Forelimb muscle (tissue), 1 donor: ENCODE measurements at regions not wholly inside any gene's neighbourhood (a gene's known extent, or its start where the extent isn't known, plus 50 kb on each side); places are given as distances from the start of the nearest gene placed in this dataset.
"Not testable (repeated sequence)": the region's sequence is repeated elsewhere in the genome, so short reads cannot be mapped to it uniquely, and the experiment has no call there.

Experiments used
- DNase-seq: peaks from one replicate; pipeline ENCODE4 v3.0.0-alpha.2; 2013; ENCODE audit warnings: low read depth

DNA sequence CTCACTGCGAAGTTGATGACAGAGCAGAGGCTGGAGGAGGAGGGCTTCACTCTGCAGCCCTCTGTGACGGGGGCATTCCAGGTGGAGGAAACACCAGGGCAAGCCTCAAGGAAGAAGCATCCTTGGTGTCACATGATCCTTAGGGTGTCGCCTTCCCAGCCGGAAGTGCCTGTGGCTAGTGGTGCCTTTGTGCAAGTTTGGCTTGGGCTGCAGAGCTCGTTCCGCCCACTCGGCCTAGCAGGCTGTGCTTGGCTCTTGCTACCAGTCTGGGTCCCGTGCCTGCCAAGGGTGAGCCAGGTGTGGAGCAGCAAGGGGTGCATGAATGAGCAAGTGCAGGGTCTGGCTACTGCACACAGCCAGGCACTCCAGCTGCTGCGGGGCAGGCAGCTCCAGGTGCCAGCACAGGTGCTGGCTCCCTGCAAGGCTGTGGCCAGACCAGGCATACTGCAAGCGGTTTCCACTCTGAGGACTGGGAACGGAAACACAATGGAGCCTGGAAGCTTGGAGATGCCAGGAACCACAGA, 325.3 kb upstream of the SMIM21 start:
- no peak for DNase-seq

DNA sequence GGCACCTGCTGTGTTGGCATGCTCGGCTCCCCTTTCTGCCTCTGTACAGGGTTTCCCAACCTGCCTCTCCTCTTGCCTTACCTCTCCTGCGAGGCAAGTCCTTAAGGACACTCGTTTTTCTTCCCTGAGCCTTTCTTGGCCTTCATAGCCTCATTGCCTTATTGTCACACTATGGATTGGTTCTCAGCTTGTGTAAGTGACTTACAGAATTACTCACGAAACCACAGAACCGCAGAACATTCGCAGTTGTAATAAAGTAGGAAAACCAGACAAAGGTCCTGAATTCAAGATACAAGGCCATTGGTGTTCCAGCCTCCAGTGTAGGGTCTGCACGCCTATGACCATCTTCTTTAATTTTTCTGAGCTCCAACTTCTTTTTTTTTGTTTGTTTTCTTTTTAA, 317.6 kb upstream of the SMIM21 start:
- no peak for DNase-seq

- peak; percentile 45 for DNase-seq
Measured at GRCh38 chr18:75742516-75742915, 315.0 kb upstream of the SMIM21 start.

GRCh38 chr18:75739682-75740081, 312.2 kb upstream of the SMIM21 start:
- no peak for DNase-seq

- DNase-seq, result no peak
Measured at GRCh38 chr18:75735291-75735690, 307.8 kb upstream of the SMIM21 start.

- DNase-seq, result no peak
Measured at GRCh38 chr18:75730249-75730648, 302.7 kb upstream of the SMIM21 start.

GRCh38 chr18:75728621-75729020, 301.1 kb upstream of the SMIM21 start:
- DNase-seq, result no peak

DNA sequence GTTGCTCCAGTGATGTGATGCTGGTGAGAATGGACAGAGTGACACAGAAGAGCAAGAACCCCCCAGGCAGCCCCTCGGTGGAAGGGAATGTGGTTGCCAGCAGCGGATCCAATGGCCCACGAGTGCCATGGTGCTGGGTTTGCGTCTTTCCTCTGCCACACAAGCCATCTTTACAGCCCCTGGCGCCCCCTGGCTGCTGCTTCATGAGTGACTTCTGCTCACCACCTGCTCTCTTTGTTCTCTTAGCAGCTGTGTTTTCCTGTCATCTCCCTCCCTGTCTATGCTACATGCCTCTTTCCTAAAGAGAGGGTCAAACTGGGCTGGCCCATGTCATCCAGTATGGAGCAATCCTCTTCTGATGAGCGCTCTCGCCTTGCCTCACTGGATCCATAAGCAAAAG, 300.0 kb upstream of the SMIM21 start:
- no peak for DNase-seq

- no peak for DNase-seq
Measured at GRCh38 chr18:75723521-75724340, 296.2 kb upstream of the SMIM21 start.

DNA sequence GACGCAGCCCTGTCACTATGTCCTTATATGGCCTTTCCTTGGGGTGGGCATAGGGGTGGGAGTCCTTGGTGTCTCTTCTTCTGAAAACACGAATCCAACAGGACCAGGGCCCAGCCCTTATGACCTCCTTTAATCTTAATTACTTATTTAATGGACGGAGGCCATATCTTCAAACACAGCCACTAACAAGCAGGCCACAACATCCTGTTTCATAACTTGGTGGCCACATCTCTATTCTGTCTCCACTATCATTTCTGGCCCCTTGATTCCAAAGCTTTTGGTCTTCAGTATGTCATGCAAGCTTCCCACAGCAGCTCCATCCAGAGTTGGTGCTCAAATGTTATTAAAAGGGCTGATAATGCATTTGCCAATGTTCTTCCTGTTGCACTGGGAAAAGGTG, 287.3 kb upstream of the SMIM21 start:
- DNase-seq, result no peak

GRCh38 chr18:75712124-75712867, 284.8 kb upstream of the SMIM21 start:
- not testable (repeated sequence) for DNase-seq

GRCh38 chr18:75700561-75700960, 273.1 kb upstream of the SMIM21 start:
- DNase-seq, result no peak

- no peak for DNase-seq
Measured at GRCh38 chr18:75698861-75699260, 271.4 kb upstream of the SMIM21 start.

DNA sequence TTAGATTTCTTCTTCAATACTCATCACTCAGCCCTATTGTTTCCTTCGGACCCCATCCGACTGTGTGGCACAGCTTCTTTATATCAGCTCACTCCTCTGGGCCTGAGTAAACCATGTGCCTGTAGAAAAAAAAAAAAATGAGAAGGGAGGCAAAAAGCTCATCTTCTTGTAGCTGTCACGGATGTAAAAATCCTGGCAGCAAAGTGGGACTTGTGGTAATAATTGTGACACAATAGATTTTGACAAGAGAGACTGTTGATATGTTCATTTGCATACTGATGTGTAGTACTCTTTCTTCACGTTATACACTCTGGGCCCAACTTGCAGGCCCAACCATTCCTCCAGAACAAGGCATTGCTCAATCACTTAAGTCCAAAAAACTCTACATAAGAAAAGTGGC, 270.0 kb upstream of the SMIM21 start:
- no peak for DNase-seq

- DNase-seq, result no peak
Measured at GRCh38 chr18:75696391-75696790, 268.9 kb upstream of the SMIM21 start.

DNA sequence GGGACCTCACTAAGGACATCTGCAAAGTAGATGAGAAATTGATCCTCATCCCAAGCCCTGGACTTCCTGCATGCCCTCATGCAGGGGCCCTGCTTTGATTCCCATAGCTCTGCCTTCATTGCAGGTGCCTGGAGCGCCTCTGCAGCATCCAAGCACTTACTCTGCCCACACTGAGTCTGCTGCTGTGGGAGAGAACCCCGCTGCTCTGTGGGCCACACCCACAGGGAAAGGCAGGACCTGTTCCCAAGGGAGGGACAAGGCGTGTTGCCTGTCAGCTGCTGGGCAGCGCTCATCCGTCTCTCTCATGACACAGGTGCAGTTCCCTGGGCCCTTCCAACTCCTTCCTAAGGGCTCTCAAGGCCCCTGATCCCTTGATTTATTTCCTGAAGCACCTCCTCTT, 266.8 kb upstream of the SMIM21 start:
- DNase-seq, result no peak

DNA sequence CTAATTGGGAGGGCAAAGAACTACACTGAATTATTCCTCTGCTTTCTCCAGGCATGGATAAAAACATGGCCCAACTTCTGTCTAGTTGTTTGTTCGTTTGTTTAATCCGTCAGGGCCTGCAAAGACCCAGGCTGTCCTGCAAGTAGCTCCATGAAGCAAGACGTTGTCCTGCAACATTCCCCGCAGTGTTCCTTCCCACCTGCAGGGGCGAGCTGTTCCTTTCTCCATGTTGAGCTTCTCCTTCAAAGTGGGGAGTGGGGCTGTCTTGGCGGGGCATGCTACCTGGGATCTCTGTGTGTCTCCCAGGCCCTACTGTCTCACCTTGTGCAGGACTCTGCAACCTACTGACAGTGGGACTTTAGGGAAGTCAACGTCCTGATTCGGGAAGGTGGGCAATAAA, 264.0 kb upstream of the SMIM21 start:
- no peak for DNase-seq

DNA sequence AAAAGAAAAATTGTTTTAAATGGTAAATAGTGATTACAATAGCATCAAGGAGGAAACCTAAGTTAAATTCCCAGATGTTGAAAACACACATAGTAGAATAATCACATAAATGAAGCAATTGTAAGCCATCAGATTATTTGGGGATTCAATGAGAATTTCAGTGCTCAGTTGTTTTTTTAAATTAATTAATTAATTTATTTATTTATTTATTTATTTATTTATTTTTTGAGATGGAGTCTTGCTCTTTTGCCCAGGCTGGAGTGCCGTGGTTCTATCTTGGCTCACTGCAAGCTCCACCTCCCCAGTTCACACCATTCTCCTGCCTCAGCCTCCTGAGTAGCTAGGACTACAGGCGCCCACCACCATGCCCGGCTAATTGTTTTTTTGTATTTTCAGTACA, 262.8 kb upstream of the SMIM21 start:
- DNase-seq, result not testable (repeated sequence)

- DNase-seq, result no peak
Measured at GRCh38 chr18:75687626-75688025, 260.1 kb upstream of the SMIM21 start.

DNA sequence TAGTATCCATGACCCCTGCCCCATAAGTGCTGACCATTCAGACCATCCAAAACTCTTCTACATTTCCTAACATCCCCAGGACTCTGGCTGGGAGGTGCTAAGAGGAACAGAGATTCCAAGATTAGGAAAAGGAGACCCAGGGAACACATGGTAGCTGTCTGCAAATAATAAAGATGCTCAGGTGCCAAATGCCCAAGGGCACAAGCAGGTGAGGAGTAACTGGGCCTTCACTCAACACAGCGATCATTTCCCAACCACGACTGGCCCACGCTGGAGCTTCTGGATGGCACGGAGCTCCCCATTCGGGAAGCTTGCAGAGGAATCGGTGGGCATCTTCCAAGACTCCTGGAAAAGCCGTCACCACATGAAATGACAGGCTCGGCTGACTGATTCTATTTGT, 255.9 kb upstream of the SMIM21 start:
- no peak for DNase-seq

DNA sequence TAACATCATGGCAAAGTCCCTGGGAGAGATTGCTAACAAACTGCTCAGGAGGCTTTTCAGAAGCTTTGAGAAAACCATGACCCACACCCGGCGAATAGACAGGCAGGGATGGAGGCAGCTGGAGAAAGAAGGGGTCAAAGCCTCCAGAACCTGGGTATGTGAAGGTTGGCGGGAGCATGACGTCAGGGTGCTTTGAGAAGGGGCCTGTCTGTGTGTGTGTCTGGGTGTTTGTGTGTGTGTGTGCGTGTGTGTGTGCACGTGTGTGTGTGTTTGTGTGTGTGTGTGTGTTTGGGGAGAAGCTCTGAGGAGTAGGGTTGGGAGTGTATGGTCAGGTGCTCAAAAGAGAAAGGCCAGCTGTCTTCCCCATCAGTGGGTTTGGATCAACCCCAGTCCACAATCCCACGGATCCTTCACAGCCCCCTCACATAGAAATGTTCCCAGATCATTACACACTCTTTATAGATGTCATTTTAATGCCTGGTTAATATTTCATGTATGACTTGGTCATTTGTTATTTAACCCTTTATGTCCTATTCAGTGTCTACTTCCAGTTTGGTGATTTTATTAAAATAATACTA, 254.1 kb upstream of the SMIM21 start:
- DNase-seq, result no peak

- peak; percentile 76 for DNase-seq
Measured at GRCh38 chr18:75679331-75679730, 251.8 kb upstream of the SMIM21 start.

GRCh38 chr18:75678627-75679026, 251.1 kb upstream of the SMIM21 start:
- DNase-seq, result peak; percentile 83
